HEK293 (cell line): ENCODE measurements at regions not wholly inside any gene's neighbourhood (a gene's known extent, or its start where the extent isn't known, plus 50 kb on each side); places are given as distances from the start of the nearest gene placed in this dataset.

ENCODE experiments used
- CTCF ChIA-PET: fragments of 350-600 bp; formaldehyde crosslinking; extraction: SDS; loops from one replicate; lab custom pipeline; 2021; ENCODE audit warnings: antibody characterized with exemption; lab: Yijun Ruan, JAX
- POLR2A ChIA-PET: fragments of 300-600 bp; formaldehyde crosslinking; extraction: SDS; loops from one replicate; lab custom pipeline; 2020; ENCODE audit warnings: antibody characterized with exemption, inconsistent platforms; lab: Yijun Ruan, JAX
- H3K27ac ChIP-seq: fragments of 200-500 bp; sonication (Bioruptor generic); 2 replicates; pipeline ENCODE4 v1.5.1; 2014; ENCODE audit warnings: low read depth, low read length, control low read depth, inconsistent platforms; ENCODE audit errors: extremely low read depth
- H3K36me3 ChIP-seq, 2 experiments: fragments of 200-500 bp in 1 of 2; sonication (Bioruptor generic) in 1 of 2; 1 replicate in 1 of 2; 2 replicates in 1 of 2; pipeline ENCODE4 v1.5.1; 2014 to 2017; ENCODE audit warnings: inconsistent platforms in 2 of 2, low read length in 2 of 2; ENCODE audit not compliant: control insufficient read depth in 2 of 2, insufficient read depth in 1 of 2
- H3K4me1 ChIP-seq: fragments of 200-500 bp; sonication (Bioruptor generic); 2 replicates; pipeline ENCODE4 v1.5.1; 2014; ENCODE audit warnings: mild to moderate bottlenecking, low read length, inconsistent platforms; ENCODE audit not compliant: control insufficient read depth, insufficient read depth
- H3K4me3 ChIP-seq: 2 replicates; pipeline ENCODE4 v1.5.1; 2011; ENCODE audit warnings: low read depth, mild to moderate bottlenecking, control low read depth, low read length, moderate library complexity
- H3K9me3 ChIP-seq: fragments of 200-500 bp; sonication (Bioruptor generic); 2 replicates; pipeline ENCODE4 v1.5.1; 2014; ENCODE audit warnings: low read depth, low read length, inconsistent platforms; ENCODE audit not compliant: control insufficient read depth, insufficient read depth
- KLF16 ChIP-seq: fragments of 450-650 bp; formaldehyde crosslinking; IDR thresholded peaks from 2 replicates; pipeline ENCODE4 v1.5.1; 2017; ENCODE audit warnings: missing biosample characterization, missing genetic modification characterization
- MEIS1 ChIP-seq: sonication (generic); formaldehyde crosslinking; IDR thresholded peaks from 2 replicates; pipeline ENCODE4 v1.8.1; 2022; ENCODE audit warnings: missing genetic modification reagents, mild to moderate bottlenecking, borderline replicate concordance
- REPIN1 ChIP-seq: fragments of 450-650 bp; formaldehyde crosslinking; IDR thresholded peaks from 2 replicates; pipeline ENCODE4 v1.5.1; 2017; ENCODE audit warnings: missing biosample characterization, missing genetic modification characterization, low read depth
- SCRT2 ChIP-seq: fragments of 450-650 bp; formaldehyde crosslinking; IDR thresholded peaks from 2 replicates; pipeline ENCODE4 v1.5.1; 2016; ENCODE audit warnings: missing biosample characterization, missing genetic modification characterization
- TRIM28 ChIP-seq: IDR thresholded peaks from 2 replicates; pipeline ENCODE4 v1.6.1; 2011; ENCODE audit warnings: low read length, control low read depth, borderline replicate concordance
- YY1 ChIP-seq: fragments of 450-650 bp; formaldehyde crosslinking; IDR thresholded peaks from 2 replicates; pipeline ENCODE4 v1.5.1; 2018; ENCODE audit warnings: missing biosample characterization, missing genetic modification characterization
- ZBTB21 ChIP-seq: fragments of 450-650 bp; formaldehyde crosslinking; IDR thresholded peaks from 2 replicates; pipeline ENCODE4 v1.5.1; 2017; ENCODE audit warnings: missing biosample characterization, missing genetic modification characterization
- ZNF146 ChIP-seq: fragments of 450-650 bp; formaldehyde crosslinking; IDR thresholded peaks from 2 replicates; pipeline ENCODE4 v1.5.1; 2016; ENCODE audit warnings: missing biosample characterization, missing genetic modification characterization
- ZNF157 ChIP-seq: fragments of 450-650 bp; formaldehyde crosslinking; IDR thresholded peaks from 2 replicates; pipeline ENCODE4 v1.5.1; 2016; ENCODE audit warnings: missing biosample characterization, missing genetic modification characterization
- ZNF19 ChIP-seq: fragments of 450-650 bp; formaldehyde crosslinking; IDR thresholded peaks from 2 replicates; pipeline ENCODE4; 2016; ENCODE audit warnings: missing biosample characterization, missing genetic modification characterization, low read depth
- ZNF394 ChIP-seq: fragments of 450-650 bp; formaldehyde crosslinking; IDR thresholded peaks from 2 replicates; pipeline ENCODE4 v1.5.1; 2016; ENCODE audit warnings: missing biosample characterization, missing genetic modification characterization, mild to moderate bottlenecking, moderate library complexity, borderline replicate concordance
- ZNF473 ChIP-seq: fragments of 450-650 bp; formaldehyde crosslinking; IDR thresholded peaks from 2 replicates; pipeline ENCODE4 v1.5.1; 2017; ENCODE audit warnings: missing biosample characterization, missing genetic modification characterization
- ZNF501 ChIP-seq: fragments of 450-650 bp; formaldehyde crosslinking; IDR thresholded peaks from 2 replicates; pipeline ENCODE4 v1.5.1; 2016; ENCODE audit warnings: missing biosample characterization, missing genetic modification characterization
- ZNF623 ChIP-seq: fragments of 450-650 bp; formaldehyde crosslinking; IDR thresholded peaks from 2 replicates; pipeline ENCODE4 v1.5.1; 2016; ENCODE audit warnings: missing biosample characterization, missing genetic modification characterization
- ZNF658 ChIP-seq: fragments of 450-650 bp; formaldehyde crosslinking; IDR thresholded peaks from 2 replicates; pipeline ENCODE4; 2016; ENCODE audit warnings: missing biosample characterization, missing genetic modification characterization
- ZNF785 ChIP-seq: fragments of 450-650 bp; formaldehyde crosslinking; IDR thresholded peaks from 2 replicates; pipeline ENCODE4 v1.5.1; 2016; ENCODE audit warnings: missing biosample characterization, missing genetic modification characterization
- TF ChIP-seq, protein P1 (sequence below): fragments of 450-650 bp; formaldehyde crosslinking; IDR thresholded peaks from 2 replicates; pipeline ENCODE4 v1.5.1; 2016; ENCODE audit warnings: missing biosample characterization, missing genetic modification characterization
- TF ChIP-seq, protein P2 (sequence below): fragments of 450-650 bp; formaldehyde crosslinking; IDR thresholded peaks from 2 replicates; pipeline ENCODE4 v1.5.1; 2016; ENCODE audit warnings: missing biosample characterization, missing genetic modification characterization
- TF ChIP-seq, protein P3 (sequence below): fragments of 450-650 bp; formaldehyde crosslinking; IDR thresholded peaks from 2 replicates; pipeline ENCODE4 v1.5.1; 2017; ENCODE audit warnings: missing biosample characterization, mild to moderate bottlenecking, missing genetic modification characterization, moderate library complexity
- TF ChIP-seq, protein P4 (sequence below): fragments of 450-650 bp; formaldehyde crosslinking; IDR thresholded peaks from 2 replicates; pipeline ENCODE4 v1.5.1; 2017; ENCODE audit warnings: missing biosample characterization, missing genetic modification characterization
- TF ChIP-seq, protein P5 (sequence below): fragments of 450-650 bp; formaldehyde crosslinking; IDR thresholded peaks from 2 replicates; pipeline ENCODE4 v1.5.1; 2016; ENCODE audit warnings: missing biosample characterization, missing genetic modification characterization

DNA sequence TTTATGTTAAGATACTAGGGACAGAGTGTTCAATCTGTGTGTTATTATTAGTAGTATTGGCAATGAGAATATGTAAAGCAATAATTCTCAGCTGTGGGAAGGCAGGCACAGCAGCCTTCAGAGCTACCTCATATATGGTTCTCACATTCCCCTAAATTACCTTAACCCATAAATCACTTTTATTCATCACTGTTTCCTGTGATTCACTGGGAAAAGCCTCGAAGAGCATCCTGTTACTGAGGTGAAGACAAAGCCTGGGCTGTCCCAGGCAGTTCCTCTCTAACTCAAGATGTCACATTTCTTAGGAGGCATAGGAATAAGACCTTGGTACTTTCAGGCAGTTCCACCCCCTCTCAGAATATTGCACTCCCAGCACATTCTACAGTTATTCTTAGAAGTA lies 965.7 kb downstream of the NCAM2 start:
- TF ChIP-seq, protein P1, sequence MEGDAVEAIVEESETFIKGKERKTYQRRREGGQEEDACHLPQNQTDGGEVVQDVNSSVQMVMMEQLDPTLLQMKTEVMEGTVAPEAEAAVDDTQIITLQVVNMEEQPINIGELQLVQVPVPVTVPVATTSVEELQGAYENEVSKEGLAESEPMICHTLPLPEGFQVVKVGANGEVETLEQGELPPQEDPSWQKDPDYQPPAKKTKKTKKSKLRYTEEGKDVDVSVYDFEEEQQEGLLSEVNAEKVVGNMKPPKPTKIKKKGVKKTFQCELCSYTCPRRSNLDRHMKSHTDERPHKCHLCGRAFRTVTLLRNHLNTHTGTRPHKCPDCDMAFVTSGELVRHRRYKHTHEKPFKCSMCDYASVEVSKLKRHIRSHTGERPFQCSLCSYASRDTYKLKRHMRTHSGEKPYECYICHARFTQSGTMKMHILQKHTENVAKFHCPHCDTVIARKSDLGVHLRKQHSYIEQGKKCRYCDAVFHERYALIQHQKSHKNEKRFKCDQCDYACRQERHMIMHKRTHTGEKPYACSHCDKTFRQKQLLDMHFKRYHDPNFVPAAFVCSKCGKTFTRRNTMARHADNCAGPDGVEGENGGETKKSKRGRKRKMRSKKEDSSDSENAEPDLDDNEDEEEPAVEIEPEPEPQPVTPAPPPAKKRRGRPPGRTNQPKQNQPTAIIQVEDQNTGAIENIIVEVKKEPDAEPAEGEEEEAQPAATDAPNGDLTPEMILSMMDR, result no peak
- TF ChIP-seq ZNF19 (tag by site-specific recombination) (no peak), ZNF623 (no peak), ZNF473 (tag by site-specific recombination) (no peak)
- Histone ChIP-seq H3K27ac (no peak overlapping the region), H3K4me3 (no peak overlapping the region), H3K9me3 (no peaks in the 10 kb centered on the region), H3K4me1 (no peaks in the 10 kb centered on the region), H3K36me3 (no peaks in the 10 kb centered on the region)
- ChIA-PET POLR2A (no interaction called here), CTCF (interaction anchor here (0.6 kb wide), 1 partner anchor 1437 kb away, joined by 3 read pairs; no protein-coding TSS in a partner anchor)

DNA sequence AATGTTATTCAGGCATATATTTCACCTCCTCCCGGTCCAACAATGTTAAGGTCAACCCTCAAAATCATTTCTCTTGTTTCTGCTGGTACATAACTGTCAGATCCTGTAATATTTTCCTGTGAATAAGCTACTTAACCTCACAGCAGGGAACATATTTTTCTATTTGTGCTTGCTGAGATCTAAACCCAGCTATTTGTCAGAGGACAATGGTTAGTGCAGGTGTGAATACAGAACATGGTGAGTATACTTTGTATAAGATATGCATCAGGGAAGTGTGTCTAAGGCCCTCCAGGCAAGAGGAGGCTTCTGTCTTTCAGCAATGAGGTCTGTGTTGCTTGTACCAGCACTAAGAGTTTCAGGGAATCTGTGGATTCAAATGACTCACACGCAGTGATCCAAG lies 970.6 kb downstream of the NCAM2 start:
- H3K9me3 ChIP-seq, result 0 out of 2 replicates have a peak, but pooled peaks cover 2% of the 10 kb centered on the region
- POLR2A ChIA-PET, result no interaction called here
- no peak overlapping the region for H3K4me3 ChIP-seq
- H3K4me1 ChIP-seq, result no peaks in the 10 kb centered on the region
- H3K36me3 ChIP-seq, result no peaks in the 10 kb centered on the region
- TF ChIP-seq ZNF785 (no peak), ZNF658 (no peak), ZNF394 (tag by site-specific recombination) (no peak), ZNF501 (no peak), ZNF157 (no peak), KLF16 (tag by site-specific recombination) (no peak), ZNF146 (tag by site-specific recombination) (no peak)
- TF ChIP-seq, protein P2, sequence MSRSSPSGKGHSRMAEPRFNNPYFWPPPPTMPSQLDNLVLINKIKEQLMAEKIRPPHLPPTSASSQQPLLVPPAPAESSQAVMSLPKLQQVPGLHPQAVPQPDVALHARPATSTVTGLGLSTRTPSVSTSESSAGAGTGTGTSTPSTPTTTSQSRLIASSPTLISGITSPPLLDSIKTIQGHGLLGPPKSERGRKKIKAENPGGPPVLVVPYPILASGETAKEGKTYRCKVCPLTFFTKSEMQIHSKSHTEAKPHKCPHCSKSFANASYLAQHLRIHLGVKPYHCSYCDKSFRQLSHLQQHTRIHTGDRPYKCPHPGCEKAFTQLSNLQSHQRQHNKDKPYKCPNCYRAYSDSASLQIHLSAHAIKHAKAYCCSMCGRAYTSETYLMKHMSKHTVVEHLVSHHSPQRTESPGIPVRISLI, result no peak
- CTCF ChIA-PET, result no interaction called here
- no peak overlapping the region for H3K27ac ChIP-seq

DNA sequence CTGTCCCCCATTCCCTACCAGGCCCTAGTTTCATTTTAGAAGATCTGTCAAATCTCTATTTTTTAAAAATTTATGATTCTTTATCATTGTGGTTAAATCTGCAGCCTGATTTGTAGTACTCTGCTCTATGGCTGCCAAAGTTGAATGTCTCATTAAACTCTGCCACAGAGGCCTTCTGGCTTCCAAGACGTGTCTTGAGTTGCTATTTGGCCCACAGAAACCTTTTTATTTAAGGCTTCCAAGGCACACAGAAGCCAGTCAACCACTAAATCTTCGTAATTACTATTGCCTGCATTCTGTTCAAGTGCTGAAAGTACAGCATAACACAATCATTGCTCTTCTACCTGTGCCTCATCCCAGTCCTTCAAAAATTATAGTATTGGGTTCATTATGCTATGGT lies 971.0 kb downstream of the NCAM2 start:
- 0 out of 2 replicates have a peak, but pooled peaks cover 2% of the 10 kb centered on the region for H3K9me3 ChIP-seq
- ChIA-PET POLR2A (no interaction called here), CTCF (no interaction called here)
- H3K27ac ChIP-seq, result no peak overlapping the region
- no peaks in the 10 kb centered on the region for H3K36me3 ChIP-seq
- H3K4me1 ChIP-seq, result no peaks in the 10 kb centered on the region
- H3K4me3 ChIP-seq, result no peak overlapping the region
- TF ChIP-seq, protein P3, sequence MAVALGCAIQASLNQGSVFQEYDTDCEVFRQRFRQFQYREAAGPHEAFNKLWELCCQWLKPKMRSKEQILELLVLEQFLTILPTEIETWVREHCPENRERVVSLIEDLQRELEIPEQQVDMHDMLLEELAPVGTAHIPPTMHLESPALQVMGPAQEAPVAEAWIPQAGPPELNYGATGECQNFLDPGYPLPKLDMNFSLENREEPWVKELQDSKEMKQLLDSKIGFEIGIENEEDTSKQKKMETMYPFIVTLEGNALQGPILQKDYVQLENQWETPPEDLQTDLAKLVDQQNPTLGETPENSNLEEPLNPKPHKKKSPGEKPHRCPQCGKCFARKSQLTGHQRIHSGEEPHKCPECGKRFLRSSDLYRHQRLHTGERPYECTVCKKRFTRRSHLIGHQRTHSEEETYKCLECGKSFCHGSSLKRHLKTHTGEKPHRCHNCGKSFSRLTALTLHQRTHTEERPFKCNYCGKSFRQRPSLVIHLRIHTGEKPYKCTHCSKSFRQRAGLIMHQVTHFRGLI (tag by site-specific recombination), result no peak
- TF ChIP-seq, protein P4, sequence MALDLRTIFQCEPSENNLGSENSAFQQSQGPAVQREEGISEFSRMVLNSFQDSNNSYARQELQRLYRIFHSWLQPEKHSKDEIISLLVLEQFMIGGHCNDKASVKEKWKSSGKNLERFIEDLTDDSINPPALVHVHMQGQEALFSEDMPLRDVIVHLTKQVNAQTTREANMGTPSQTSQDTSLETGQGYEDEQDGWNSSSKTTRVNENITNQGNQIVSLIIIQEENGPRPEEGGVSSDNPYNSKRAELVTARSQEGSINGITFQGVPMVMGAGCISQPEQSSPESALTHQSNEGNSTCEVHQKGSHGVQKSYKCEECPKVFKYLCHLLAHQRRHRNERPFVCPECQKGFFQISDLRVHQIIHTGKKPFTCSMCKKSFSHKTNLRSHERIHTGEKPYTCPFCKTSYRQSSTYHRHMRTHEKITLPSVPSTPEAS (tag by site-specific recombination), result no peak
- TF ChIP-seq, protein P5, sequence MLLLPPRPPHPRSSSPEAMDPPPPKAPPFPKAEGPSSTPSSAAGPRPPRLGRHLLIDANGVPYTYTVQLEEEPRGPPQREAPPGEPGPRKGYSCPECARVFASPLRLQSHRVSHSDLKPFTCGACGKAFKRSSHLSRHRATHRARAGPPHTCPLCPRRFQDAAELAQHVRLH (tag by site-specific recombination), result no peak
- TF ChIP-seq MEIS1 (no peak), TRIM28 (no peak), REPIN1 (no peak), ZBTB21 (tag by site-specific recombination) (no peak), SCRT2 (no peak), YY1 (tag by site-specific recombination) (no peak)
